ENCODE measurements at regions not wholly inside any gene's neighbourhood (a gene's known extent, or its start where the extent isn't known, plus 50 kb on each side); places are given as distances from the start of the nearest gene placed in this dataset.
A peak's percentile ranks its signal among the peaks of the same experiment; 100 is the strongest.
"Not testable (repeated sequence)": the region's sequence is repeated elsewhere in the genome, so short reads cannot be mapped to it uniquely, and the experiment has no call there.

DNA sequence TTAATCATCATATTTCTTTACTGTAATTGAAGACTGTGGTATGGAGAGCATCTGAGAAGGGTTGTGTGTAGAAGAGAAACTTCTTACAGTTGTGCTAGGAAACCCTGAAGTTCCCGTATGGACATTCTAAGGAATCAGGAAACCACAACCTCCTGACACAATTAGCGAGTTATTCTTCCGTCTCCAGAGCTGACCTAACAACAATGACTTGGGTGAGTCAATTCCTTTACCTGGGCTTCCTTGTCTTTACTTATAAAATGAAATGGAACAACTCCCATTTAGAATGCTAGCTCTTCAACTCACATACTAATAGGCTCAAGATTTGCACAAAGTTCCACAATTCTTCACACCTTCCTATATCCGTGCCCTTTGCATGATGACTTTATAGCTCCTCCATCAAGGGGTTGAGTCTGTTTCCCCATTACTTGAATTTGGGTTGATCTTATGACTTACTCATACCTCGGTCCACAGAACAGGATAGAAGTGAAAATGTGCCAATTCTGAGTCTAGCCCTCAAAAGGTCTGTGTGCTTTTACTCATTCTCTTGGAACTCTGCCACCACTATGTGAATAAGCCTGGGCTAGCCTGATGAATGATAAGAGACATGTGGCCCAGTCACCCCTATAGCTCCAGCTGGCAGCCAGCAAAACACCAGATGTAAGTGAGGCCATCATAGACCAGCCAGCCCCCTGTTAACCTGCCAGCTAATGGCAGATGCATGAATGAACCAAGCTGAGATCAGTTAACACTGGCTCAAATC lies 459.4 kb downstream of the ETNK1 start:
- DNase-seq = no peak

DNA sequence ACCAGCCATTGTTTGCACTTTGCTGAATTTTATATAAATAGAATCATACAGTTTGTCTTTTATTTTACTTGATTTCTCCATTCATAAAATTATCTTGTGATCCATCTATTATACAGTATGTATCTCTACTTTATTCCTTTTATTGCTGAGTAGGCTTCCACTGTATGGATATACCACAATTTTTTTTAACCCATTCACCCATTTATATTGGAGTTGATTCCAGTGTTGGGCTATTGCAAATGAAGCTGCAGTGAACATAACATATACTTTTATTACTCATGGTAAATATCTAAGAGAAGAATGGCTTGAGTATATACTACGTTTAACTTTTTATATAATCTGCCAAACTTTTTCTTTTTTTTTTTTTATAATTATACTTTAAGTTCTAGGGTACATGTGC lies 463.6 kb downstream of the ETNK1 start:
- DNase-seq = no peak

DNA sequence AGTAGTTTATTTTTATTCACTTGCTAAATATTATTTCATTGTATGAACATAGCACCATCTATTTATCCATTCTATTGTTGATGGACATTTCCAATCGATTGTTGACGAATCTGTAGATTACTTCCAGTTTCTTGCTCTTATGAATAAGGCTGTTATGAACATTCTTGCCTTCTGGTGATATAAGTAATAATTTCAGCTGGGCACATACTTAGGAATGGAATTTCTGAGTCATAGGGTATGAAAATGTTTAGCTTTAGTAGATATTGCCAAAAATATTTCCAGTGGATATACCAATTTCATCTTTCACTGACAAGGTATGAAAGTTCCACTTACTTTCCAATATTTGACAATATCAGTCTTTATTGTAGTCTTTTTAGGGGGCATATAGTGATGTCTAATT lies 468.5 kb downstream of the ETNK1 start:
- no peak for DNase-seq

DNA sequence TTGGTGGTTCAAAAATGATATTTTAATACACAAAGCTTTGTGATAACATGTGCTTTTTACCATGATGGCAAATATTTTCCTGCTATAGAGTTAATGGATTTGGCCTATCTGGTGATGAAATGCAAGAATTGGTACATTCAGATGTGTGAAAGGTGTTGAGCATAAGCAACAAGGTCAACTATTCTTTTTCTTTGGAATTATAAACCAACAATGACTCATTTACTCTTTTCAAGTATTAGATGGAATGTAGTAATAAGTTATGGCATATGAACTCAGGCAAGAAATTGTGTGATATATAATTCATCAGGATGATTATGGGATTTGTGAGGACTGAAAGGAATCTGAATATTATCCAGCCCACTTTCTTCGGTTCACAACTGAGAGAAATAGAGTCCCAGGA lies 471.4 kb downstream of the ETNK1 start:
- DNase-seq = no peak

DNA sequence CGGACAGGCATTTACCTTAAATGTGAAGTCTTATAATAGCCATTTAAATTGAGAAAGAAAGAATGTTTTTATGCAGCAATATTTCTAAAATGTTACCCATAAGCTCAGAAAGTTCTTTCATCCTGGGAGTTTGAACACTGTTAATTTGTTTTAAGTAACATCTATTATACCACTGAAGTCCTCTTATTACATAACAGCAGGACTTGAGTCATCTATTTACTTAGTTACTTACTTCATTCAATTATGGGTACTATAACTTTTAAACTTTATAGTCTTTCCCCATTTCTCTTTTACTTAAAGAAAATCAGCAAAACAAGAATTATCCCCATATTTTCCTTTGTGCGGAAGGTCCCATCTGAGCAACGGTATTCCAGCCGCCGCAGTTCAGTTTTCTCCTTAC lies 473.1 kb downstream of the ETNK1 start:
- no peak for DNase-seq

DNA sequence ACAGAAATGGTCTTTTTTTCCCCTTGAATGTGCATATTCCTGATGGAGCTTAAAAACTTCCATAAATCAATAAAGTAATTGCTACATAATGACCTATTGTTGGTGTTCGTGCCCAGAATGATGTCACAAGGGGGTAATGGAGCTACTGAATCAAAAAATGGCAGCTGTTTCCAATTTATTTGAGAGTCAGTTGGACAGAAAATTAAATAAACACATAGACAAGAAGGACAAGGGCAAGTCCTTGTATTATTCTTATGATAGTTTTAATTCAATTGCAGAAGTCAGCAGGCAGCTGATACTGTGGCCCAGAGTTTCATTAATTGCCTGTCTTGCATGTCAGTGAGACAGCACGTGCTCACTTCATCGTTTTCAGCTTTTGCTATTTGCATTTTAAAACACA lies 473.5 kb downstream of the ETNK1 start:
- DNase-seq = peak; percentile 35

DNA sequence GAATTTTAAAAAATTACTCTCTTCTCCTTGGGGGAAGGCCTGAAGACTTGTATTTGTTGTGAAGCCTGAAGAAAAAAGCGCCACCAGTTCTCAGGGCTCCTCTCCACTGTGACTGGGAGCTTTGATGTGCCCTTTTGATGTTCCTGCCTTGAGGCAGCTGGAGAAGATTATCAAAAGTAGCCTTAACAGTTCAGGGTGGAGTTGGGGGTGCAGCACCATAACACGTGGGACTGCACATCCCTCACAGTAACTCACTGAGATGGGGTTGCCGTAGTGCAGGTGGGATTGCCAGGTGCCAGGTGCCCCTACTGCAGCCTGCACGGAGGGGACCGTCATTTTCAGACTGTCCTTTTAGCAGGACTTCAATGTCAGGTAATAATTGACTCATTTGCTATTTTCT lies 474.1 kb downstream of the ETNK1 start:
- no peak for DNase-seq

DNA sequence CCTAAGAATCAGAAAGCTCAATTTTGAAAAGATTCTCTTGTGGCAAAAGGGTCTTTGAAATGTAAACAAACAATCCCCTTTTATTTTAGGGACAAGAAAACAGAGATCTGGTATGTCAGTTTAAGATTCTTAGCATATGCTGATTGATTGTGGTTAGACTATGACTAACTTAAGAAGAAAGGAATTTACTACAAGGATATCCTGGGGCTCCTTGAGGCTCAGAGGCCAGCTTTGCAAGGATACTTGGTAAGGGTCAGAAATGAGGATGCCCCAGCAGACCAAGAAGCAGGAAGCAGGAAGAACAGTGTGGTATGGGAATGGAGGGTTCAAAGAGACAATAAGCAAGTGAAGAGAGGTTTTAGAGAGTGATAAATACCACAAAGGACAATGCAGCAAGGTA lies 474.6 kb downstream of the ETNK1 start:
- no peak for DNase-seq

DNA sequence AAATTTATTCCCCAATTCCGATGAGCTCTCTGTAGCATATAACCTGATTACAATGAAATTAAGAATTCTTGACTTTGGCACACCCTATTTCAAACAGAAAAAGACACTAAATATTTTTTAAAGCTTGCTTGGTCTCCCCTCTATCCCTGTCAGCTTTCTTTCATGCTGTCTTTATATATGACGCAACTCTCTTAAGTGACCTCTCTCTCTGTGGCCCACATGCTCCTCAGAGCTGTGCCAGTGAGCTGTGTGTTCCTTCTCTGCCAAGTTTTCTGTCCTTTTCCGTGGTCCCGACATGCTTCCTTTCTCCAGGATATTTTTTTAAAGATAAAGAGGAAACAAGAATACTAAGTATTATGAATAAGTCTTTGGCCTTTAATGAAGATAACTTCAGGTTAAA lies 484.0 kb downstream of the ETNK1 start:
- DNase-seq = no peak

DNA sequence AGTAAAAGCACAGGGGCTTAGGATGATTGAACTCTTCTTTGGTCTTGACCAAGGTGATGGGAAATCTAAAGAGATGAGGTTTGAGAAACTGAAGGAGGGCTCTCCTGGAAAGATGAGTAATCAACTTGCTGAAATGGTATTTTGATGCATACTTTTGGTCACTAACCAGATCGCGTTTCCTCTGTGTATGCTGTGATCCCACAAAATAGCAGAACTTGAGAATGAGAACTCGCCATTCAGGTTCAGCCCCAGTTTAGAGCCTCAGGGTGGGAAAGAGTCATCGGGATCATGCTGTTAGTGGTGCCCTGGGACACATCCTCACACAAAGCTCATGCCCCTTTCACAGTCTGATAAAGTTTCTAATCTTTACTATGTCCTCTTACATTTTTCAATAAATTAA lies 488.8 kb downstream of the ETNK1 start:
- DNase-seq = no peak

DNA sequence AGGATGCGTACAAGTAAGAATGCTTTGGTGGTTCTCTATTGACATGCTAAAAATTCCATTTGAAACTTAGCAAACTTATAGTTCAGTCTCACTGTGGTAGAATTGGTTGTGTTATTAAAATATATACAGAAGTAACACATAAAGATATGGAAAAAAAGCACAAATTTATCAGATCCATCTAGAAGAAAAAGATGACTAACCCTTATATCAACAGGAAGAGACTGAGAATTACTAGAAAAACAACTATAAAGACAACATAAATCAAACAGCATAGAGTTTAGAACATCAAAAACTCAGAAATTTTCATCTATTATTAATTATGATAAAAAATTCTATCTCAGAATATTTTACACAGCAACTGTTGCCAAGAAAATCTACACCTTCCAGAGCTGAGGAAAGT lies 491.0 kb downstream of the ETNK1 start:
- DNase-seq = no peak

DNA sequence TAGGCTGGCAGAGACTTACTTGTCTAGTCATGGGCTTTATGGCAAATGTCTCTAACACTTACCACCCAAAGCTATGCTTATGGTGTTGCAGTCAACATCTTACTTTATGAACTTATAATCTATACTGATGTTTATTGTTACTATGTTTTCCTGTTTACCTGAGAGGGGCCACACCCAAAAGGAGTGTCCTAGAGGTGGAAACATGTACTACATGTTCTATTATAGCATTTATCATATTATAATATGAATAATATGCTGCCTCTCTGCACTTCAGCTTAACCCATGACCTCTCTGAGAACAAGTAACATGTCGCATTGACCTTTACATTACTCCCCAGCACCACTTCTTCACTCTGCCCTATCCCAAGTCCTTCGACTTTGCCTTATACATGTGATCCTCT lies 501.8 kb downstream of the ETNK1 start:
- DNase-seq = no peak

DNA sequence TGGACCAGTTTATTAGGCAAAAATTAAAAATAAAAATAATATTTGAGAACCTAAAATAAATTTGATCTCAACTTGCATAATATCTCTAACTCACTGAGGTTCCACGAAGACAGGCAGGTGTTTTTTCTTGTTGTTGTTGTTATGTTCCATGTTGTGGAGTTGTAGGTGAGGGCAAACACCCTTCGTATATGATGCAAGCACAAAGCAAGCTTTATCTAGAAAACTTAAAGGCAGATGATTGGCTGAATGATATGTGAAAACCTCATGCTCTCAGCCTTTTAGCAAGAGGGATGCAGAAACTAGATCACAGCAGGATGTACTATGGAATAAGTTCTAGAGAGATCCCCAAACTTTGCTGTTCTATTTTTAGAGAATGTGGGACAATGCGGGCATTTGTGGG lies 502.7 kb downstream of the ETNK1 start:
- no peak for DNase-seq

DNA sequence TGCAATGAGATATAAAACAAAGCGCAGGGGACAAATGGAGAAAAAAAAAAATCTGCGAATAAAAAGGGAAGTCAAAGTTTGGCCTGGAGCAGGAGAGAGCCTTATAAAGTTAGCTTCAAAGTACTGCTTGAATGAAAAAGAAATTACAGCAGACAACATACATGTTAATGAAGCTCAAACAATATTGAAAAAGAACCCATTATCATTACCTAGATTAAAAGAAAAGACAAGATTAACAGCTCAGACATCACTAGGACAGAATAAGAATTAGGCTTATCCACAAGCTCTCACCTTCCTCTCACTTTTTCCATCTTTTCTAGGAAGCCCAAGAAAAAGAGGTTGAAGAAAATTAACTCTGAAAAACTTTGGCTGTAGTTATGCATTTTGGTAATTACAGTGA lies 503.5 kb downstream of the ETNK1 start:
- DNase-seq = no peak

DNA sequence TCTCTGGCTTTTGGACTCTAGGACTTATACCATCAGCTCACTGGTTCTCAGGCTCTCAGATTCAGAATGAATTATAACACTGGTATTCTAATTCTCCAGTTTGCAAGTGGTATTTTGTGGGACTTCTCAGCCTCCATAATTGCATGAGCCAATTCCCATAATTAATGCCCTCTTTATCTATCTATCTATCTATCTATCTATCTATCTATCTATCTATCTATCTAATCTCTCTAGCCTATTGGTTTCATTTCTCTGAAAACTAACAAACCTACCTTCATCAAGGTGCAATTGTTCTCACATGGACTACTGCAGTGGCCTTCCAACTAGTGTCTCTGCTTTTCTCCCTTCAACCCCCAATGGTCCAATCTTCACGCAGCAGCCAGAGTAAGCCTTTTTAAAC lies 507.4 kb downstream of the ETNK1 start:
- DNase-seq = no peak

DNA sequence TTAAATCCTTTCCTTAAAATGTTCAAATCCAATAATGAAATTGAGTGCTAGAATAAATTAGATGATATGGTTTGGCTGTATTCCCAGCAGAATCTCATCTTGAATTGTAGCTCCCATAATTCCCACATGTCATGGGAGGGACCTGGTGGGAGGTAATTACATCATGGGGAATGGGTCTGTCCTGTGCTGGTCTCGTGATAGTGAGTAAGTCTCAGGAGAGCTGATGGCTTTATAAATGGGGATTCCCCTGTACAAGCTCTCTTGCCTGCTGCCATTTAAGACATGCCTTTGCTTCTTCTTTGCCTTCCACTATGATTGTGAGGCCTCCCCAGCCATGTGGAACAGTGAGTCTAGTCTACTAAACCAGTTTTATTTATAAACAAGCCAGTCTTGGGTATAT lies 508.5 kb downstream of the ETNK1 start:
- DNase-seq = no peak

DNA sequence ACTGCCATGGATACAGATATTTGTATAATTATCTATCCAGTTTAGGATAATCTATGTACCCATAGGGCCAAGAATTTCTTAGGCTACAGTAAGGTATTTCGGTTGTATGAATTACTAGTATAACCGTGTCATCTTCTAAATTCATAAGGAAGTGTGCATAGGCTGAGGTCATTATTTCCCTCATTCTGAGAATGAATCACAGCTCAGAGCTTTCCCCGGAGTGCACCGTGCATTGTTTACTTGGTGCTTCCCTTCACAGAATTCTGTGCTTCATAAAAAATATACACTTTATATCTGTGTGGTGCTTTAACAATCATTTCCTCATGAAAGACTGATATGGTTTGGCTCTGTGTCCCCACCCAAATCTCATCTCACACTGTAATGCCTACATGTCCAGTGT lies 514.1 kb downstream of the ETNK1 start:
- DNase-seq = no peak

DNA sequence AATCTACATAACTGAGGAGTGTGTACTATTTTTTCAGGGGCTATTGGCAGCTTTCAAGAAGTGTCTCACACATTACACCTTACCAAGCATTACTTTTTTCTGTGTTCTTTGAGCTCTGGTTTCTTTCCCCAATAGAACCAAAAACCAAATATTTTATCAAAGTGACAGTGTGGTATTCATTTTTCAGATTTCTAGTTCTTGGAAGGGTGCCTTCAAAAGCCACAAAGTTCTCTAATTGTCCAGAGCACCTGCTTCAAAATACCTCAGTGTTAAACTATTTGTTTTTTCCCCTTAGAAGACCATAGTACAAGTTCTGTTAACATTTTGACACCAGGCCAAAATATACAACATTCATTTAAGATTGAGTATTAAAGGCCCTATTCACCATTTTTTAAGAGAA lies 515.7 kb downstream of the ETNK1 start:
- no peak for DNase-seq

DNA sequence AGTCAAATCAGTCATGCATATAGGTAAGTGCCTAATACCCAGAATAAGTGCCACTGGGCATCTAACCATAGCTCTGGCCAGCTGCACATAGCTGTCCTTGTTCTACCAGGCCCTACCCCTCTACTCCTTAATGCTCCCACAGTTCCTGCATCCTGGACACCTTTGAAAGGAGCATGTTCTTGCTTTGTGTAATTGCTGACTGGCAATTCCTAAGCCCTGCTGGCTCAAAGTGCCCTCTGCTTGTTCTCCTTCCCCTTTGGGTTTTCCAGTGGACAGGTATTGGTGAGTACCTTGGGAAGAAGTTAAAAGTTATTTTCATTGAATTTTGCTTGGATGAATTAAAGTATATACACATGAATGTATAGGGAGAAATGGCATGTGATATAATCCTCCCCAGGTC lies 516.4 kb downstream of the ETNK1 start:
- no peak for DNase-seq

DNA sequence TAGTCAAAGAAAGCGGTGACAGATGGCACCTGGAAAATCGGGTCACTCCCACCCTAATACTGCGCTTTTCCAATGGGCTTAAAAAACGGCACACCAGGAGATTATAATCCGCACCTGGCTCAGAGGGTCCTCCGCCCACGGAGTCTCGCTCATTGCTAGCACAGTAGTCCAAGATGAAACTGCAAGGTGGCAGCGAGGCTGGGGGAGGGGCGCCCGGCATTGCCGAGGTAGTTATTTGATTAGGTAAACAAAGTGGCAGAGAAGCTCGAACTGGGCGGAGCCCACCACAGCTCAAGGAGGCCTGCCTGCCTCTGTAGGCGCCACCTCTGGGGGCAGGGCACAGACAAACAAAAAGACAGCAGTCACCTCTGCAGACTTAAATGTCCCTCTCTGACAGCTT lies 521.1 kb downstream of the ETNK1 start:
- not testable (repeated sequence) for DNase-seq

DNA sequence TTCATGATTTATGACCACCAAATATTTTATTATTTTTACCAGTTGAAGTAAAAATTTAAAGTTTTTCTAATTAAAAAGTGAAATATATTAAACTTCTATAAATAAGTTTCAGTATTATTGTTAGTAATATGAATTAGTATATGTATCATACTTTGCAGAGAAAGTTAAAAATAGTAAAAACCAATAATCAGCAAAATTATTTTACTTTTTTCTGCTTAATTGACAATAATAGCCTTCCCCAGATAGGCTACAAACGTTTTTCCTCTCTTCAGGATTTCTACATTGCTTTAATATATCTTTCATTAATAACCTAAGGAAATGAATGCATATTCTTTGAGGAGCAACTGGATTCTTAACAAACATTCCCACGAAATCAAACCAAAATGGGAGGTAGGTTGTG lies 543.5 kb downstream of the ETNK1 start:
- no peak for DNase-seq

DNA sequence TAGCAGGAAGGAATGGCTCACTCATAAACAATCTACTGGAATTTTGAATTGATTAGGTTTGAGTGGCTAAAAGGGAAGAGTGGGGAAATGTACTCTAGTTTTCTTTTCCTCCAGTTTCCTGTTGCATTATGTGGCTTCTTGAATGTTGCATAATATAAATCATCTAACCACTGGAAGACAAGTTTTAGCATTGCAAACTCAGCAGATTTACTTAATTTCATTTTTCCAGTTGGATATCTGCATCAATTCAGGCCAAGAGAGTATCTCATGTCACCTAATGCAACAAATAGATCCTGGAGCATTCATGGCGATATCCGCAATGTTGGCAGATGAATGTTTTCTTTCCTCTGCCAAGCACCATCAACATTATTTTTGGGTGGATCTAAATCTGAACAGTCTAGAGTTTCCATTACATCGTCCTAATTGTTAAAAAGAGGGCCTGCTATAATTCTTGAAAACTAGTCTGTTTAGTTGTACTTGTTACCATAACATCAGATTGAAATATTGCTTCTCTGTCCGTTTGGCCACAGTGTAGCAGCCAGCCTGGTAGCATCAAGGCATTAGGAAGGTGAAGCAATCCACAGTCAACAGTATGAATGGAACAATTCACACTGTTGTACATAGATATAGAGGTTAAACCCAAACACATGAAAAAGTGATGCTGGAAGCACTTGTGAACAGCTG lies 544.2 kb downstream of the ETNK1 start:
- peak; percentile 2 for DNase-seq

DNA sequence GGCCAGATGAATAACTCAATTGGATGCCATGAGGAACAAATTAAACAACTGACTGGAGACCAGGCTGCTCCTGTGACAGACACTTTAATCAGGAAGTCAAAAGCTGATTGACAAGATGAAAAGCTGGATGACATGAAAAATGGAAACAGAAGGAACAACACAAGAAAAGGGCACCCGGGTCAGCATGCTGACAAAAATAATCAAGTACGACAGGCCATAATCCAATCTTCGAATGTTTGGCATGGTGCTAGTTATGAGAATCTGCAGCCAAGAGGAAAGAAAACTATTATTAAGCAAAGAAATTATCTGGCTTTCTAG lies 544.7 kb downstream of the ETNK1 start:
- peak; percentile 3 for DNase-seq

DNA sequence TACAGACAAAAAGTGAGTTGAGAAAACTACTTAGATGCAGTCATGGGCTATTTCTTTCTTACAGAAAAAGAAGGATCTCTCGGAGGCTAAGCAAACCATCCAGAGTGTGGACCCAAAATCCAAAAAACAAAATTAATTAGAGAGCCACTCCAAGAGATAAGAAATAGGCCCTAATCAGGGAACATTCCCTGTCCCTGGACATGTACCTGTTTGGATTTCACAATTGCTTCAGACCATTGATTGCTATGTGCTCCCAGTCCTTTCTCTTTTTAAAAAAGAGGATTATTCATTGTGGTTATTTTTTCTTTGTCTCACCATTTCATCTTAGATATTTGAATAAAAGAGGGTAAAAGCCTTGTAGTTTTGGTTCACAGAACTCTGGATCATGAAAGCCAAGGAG lies 549.9 kb downstream of the ETNK1 start:
- DNase-seq = no peak
